GM19452 (cell line): ENCODE measurements at regions not wholly inside any gene's neighbourhood (a gene's known extent, or its start where the extent isn't known, plus 50 kb on each side); places are given as distances from the start of the nearest gene placed in this dataset.

ENCODE experiments used
- ATAC-seq: cut with Tn5 transposase; IDR thresholded peaks from one replicate; pipeline ENCODE4 v1.9.1; 2021; ENCODE audit not compliant: unreplicated experiment

GRCh38 chr6:71395731-71396409 is 107.3 kb downstream of the OGFRL1 start:
- ATAC-seq, result no peak

- peak; percentile 96 for ATAC-seq
Measured at GRCh38 chr6:71396410-71396801, 107.8 kb downstream of the OGFRL1 start.

- no peak for ATAC-seq
Measured at GRCh38 chr6:71399279-71399678, 110.7 kb downstream of the OGFRL1 start.

GRCh38 chr6:71400852-71401251 is 112.2 kb downstream of the OGFRL1 start:
- no peak for ATAC-seq

GRCh38 chr6:71402096-71402495 is 113.5 kb downstream of the OGFRL1 start:
- peak; percentile 48 for ATAC-seq

- ATAC-seq, result no peak
Measured at GRCh38 chr6:71403422-71404134, 115.0 kb downstream of the OGFRL1 start.

GRCh38 chr6:71404145-71404966 is 115.7 kb downstream of the OGFRL1 start:
- no peak for ATAC-seq

GRCh38 chr6:71404967-71405278 is 116.3 kb downstream of the OGFRL1 start:
- no peak for ATAC-seq

GRCh38 chr6:71405416-71405815 is 116.8 kb downstream of the OGFRL1 start:
- ATAC-seq, result no peak

GRCh38 chr6:71406865-71407860 is 118.6 kb downstream of the OGFRL1 start:
- ATAC-seq, result no peak

- no peak for ATAC-seq
Measured at GRCh38 chr6:71408787-71409723, 120.4 kb downstream of the OGFRL1 start.

GRCh38 chr6:71410164-71410566 is 121.6 kb downstream of the OGFRL1 start:
- peak; percentile 57 for ATAC-seq

GRCh38 chr6:71410681-71411080 is 122.1 kb downstream of the OGFRL1 start:
- no peak for ATAC-seq

- no peak for ATAC-seq
Measured at GRCh38 chr6:71411882-71412281, 123.3 kb downstream of the OGFRL1 start.

GRCh38 chr6:71412559-71413140 is 124.0 kb downstream of the OGFRL1 start:
- ATAC-seq, result no peak

GRCh38 chr6:71414486-71414885 is 125.9 kb downstream of the OGFRL1 start:
- ATAC-seq, result no peak

GRCh38 chr6:71419217-71420094 is 130.8 kb downstream of the OGFRL1 start:
- no peak for ATAC-seq

GRCh38 chr6:71420095-71420692 is 131.6 kb downstream of the OGFRL1 start:
- ATAC-seq, result peak; percentile 28
